H9 (cell line): ENCODE measurements at regions not wholly inside any gene's neighbourhood (a gene's known extent, or its start where the extent isn't known, plus 50 kb on each side); places are given as distances from the start of the nearest gene placed in this dataset.

ENCODE experiments used
- DNase-seq: peaks from one replicate; pipeline ENCODE4 v3.0.0-alpha.2; 2017
- H2AFZ ChIP-seq: one replicate; pipeline ENCODE4 v1.6.1; 2013; ENCODE audit warnings: mild to moderate bottlenecking, low read length, control low read depth, moderate library complexity
- H2AK5ac ChIP-seq: 2 replicates; pipeline ENCODE4 v1.6.1; 2013; ENCODE audit warnings: low read length, control low read depth, mixed read lengths; ENCODE audit not compliant: insufficient read length
- H2BK120ac ChIP-seq: one replicate; pipeline ENCODE4 v1.6.1; 2013; ENCODE audit warnings: low read depth, mild to moderate bottlenecking, low read length, control low read depth, inconsistent platforms; ENCODE audit not compliant: poor library complexity, severe bottlenecking
- H2BK12ac ChIP-seq: 2 replicates; pipeline ENCODE4 v1.6.1; 2013; ENCODE audit warnings: low read length, control low read depth, mixed read lengths, low read depth; ENCODE audit not compliant: insufficient read length
- H2BK15ac ChIP-seq: 2 replicates; pipeline ENCODE4 v1.6.1; 2013; ENCODE audit warnings: low read depth, low read length, control low read depth
- H2BK20ac ChIP-seq: one replicate; pipeline ENCODE4 v1.6.1; 2013; ENCODE audit warnings: low read depth, mild to moderate bottlenecking, low read length, control low read depth, inconsistent platforms; ENCODE audit not compliant: poor library complexity, severe bottlenecking
- H2BK5ac ChIP-seq: 2 replicates; pipeline ENCODE4 v1.6.1; 2013; ENCODE audit warnings: low read length, control low read depth, mixed read lengths; ENCODE audit not compliant: insufficient read length
- H3K14ac ChIP-seq: 2 replicates; pipeline ENCODE4 v1.6.1; 2013; ENCODE audit warnings: low read length, control low read depth; ENCODE audit not compliant: insufficient read depth
- H3K18ac ChIP-seq: 2 replicates; pipeline ENCODE4 v1.6.1; 2013; ENCODE audit warnings: low read depth, mild to moderate bottlenecking, mixed read lengths, low read length, control low read depth; ENCODE audit not compliant: insufficient read length
- H3K23ac ChIP-seq: 2 replicates; pipeline ENCODE4 v1.6.1; 2013; ENCODE audit warnings: low read length, control low read depth, mixed read lengths, low read depth; ENCODE audit not compliant: insufficient read length
- H3K23me2 ChIP-seq: 2 replicates; pipeline ENCODE4 v1.6.1; 2013; ENCODE audit warnings: low read depth, mild to moderate bottlenecking, mixed read lengths, low read length, control low read depth; ENCODE audit not compliant: insufficient read length, poor library complexity, severe bottlenecking
- H3K27ac ChIP-seq: 2 replicates; pipeline ENCODE4 v1.5.1; 2013; ENCODE audit warnings: low read length, control low read depth, mixed read lengths, low read depth; ENCODE audit not compliant: insufficient read length
- H3K27me3 ChIP-seq: 2 replicates; pipeline ENCODE4 v1.6.1; 2013; ENCODE audit warnings: low read length, control low read depth, inconsistent platforms; ENCODE audit not compliant: insufficient read depth
- H3K4ac ChIP-seq: 2 replicates; pipeline ENCODE4 v1.6.1; 2013; ENCODE audit warnings: low read depth, mild to moderate bottlenecking, control low read depth, inconsistent platforms, low read length, moderate library complexity
- H3K4me1 ChIP-seq: 2 replicates; pipeline ENCODE4 v1.6.1; 2013; ENCODE audit warnings: low read length, control low read depth, inconsistent platforms; ENCODE audit not compliant: insufficient read depth
- H3K4me2 ChIP-seq: 2 replicates; pipeline ENCODE4 v1.6.1; 2013; ENCODE audit warnings: low read length, control low read depth, mixed read lengths; ENCODE audit not compliant: insufficient read length, insufficient read depth
- H3K56ac ChIP-seq: 2 replicates; pipeline ENCODE4 v1.6.1; 2013; ENCODE audit warnings: low read depth, mild to moderate bottlenecking, mixed read lengths, low read length, control low read depth; ENCODE audit not compliant: insufficient read length
- H3K79me1 ChIP-seq: 2 replicates; pipeline ENCODE4 v1.6.1; 2013; ENCODE audit warnings: low read depth, mild to moderate bottlenecking, moderate library complexity, low read length, control low read depth, inconsistent platforms; ENCODE audit not compliant: insufficient read depth, poor library complexity, severe bottlenecking
- H3K79me2 ChIP-seq: 2 replicates; pipeline ENCODE4 v1.6.1; 2013; ENCODE audit warnings: low read length, control low read depth, inconsistent platforms; ENCODE audit not compliant: insufficient read depth
- H3K9ac ChIP-seq: 2 replicates; pipeline ENCODE4 v1.6.1; 2013; ENCODE audit warnings: low read length, control low read depth, mixed read lengths; ENCODE audit not compliant: insufficient read length; ENCODE audit errors: extremely low read depth
- H3K9me3 ChIP-seq: one replicate; pipeline ENCODE4 v1.6.1; 2013; ENCODE audit warnings: low read depth, low read length, inconsistent platforms; ENCODE audit not compliant: control insufficient read depth
- H3T11ph ChIP-seq: one replicate; pipeline ENCODE4 v1.6.1; 2013; ENCODE audit warnings: mild to moderate bottlenecking, low read length, control low read depth, inconsistent platforms
- H4K20me1 ChIP-seq: one replicate; pipeline ENCODE4 v1.6.1; 2013; ENCODE audit not compliant: control insufficient read depth, insufficient read length, insufficient read depth
- H4K5ac ChIP-seq: 2 replicates; pipeline ENCODE4 v1.6.1; 2013; ENCODE audit warnings: low read depth, mild to moderate bottlenecking, mixed read lengths, low read length, control low read depth; ENCODE audit not compliant: insufficient read length
- H4K8ac ChIP-seq: replicated peaks from 2 replicates; pipeline ENCODE4 v1.6.1; 2013; ENCODE audit warnings: low read length, control low read depth, mixed read lengths, low read depth; ENCODE audit not compliant: insufficient read length
- H4K91ac ChIP-seq: 2 replicates; pipeline ENCODE4 v1.6.1; 2013; ENCODE audit warnings: low read depth, mild to moderate bottlenecking, moderate library complexity, mixed read lengths, low read length, control low read depth; ENCODE audit not compliant: insufficient read length
- H3K27ac Mint-ChIP-seq, 3 experiments: 2 replicates in 2 of 3; 3 replicates in 1 of 3; pipeline ENCODE4 v1.8.0; 2020 to 2021; ENCODE audit warnings: mixed read lengths in 3 of 3, mild to moderate bottlenecking in 1 of 3, moderate library complexity in 1 of 3
- H3K27me3 Mint-ChIP-seq: 2 replicates; pipeline ENCODE4 v1.8.0; 2021; ENCODE audit warnings: low read depth, mild to moderate bottlenecking, moderate library complexity, mixed read lengths
- H3K36me3 Mint-ChIP-seq, 3 experiments: 2 replicates in 2 of 3; 3 replicates in 1 of 3; pipeline ENCODE4 v1.8.0; 2020 to 2021; ENCODE audit warnings: low read depth in 3 of 3, mixed read lengths in 3 of 3; ENCODE audit not compliant: insufficient read depth in 1 of 3
- H3K4me1 Mint-ChIP-seq, 2 experiments: 2 replicates each; pipeline ENCODE4 v1.8.0; 2020; ENCODE audit warnings: mixed read lengths in 2 of 2
- H3K4me3 Mint-ChIP-seq, 2 experiments: 2 replicates in 1 of 2; 3 replicates in 1 of 2; pipeline ENCODE4 v1.8.0; 2020 to 2021; ENCODE audit warnings: mild to moderate bottlenecking in 2 of 2, mixed read lengths in 2 of 2, moderate library complexity in 1 of 2
- H3K9me3 Mint-ChIP-seq, 2 experiments: 2 replicates in 1 of 2; 3 replicates in 1 of 2; pipeline ENCODE4 v1.8.0; 2020; ENCODE audit warnings: mild to moderate bottlenecking in 2 of 2, mixed read lengths in 2 of 2, moderate library complexity in 1 of 2
- CTCF ChIP-seq: fragments of 200-600 bp; sonication (generic); conservative IDR thresholded peaks from 3 replicates; pipeline ENCODE4 v1.8.0; 2021; ENCODE audit warnings: antibody characterized with exemption, mild to moderate bottlenecking
- WGBS: extraction: QIAGEN DNeasy Blood & Tissue Kit; methylation state at CpG from one replicate; pipeline ENCODE4 v1.1.7; 2013; ENCODE audit warnings: missing lambda C conversion rate, low lambda C conversion rate, mixed read lengths; ENCODE audit not compliant: insufficient read length; ENCODE audit errors: extremely low coverage; 5-methylcytosine and 5-hydroxymethylcytosine counted together

DNA sequence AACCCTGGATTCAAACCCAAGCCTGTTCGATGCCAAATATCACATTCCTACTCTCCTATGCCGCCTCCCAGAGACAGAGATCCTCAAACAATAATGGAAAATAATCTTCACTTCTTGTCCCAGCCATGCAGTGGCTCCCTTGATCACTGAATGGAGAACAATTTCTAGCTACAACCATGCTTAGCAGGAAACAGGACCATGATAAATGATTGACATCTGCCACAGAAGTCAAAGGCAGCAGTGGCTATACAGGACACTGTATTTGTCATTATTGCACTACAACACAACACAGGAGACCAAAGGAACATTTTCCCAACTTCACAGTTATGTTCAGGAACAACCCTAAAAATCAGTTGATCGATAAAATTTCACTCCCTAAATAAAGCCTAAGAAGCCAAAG, 243.3 kb upstream of the SLC7A11 start:
- Histone ChIP-seq H2AFZ (no peak overlapping the region), H4K91ac (no peak overlapping the region), H3K4ac (no peak overlapping the region), H2BK15ac (no peak overlapping the region), H2BK20ac (no peak overlapping the region), H3T11ph (no peak overlapping the region), H3K56ac (no peak overlapping the region), H3K27me3 (no peaks in the 10 kb centered on the region), H3K14ac (no peak overlapping the region), H3K79me2 (no peaks in the 10 kb centered on the region), H3K18ac (no peak overlapping the region), H3K4me1 (peaks cover 3% of the 10 kb centered on the region; the same call in 1 of the 2 replicates), H4K5ac (no peak overlapping the region), H2AK5ac (no peak overlapping the region), H3K79me1 (no peaks in the 10 kb centered on the region), H3K27ac (no peak overlapping the region), H4K8ac (no peak overlapping the region), H3K23me2 (no peaks in the 10 kb centered on the region), H2BK12ac (no peak overlapping the region), H3K23ac (no peak overlapping the region), H2BK120ac (no peak overlapping the region), H3K9me3 (no peaks in the 10 kb centered on the region), H4K20me1 (no peaks in the 10 kb centered on the region), H3K4me2 (no peak overlapping the region), H2BK5ac (no peak overlapping the region), H3K9ac (no peak overlapping the region)
- no peaks in the 10 kb centered on the region for H3K27me3 Mint-ChIP-seq
- H3K9me3 Mint-ChIP-seq = peaks cover 0 to 3% of the 10 kb centered on the region in 2 experiments; a peak in 3 of 5 replicates
- no peak for TF ChIP-seq CTCF
- peaks cover 0 to 8% (median 3%) of the 10 kb centered on the region in 3 experiments; a peak in 4 of 7 replicates for H3K36me3 Mint-ChIP-seq
- H3K4me3 Mint-ChIP-seq = no peak overlapping the region
- peaks cover 12 to 13% of the 10 kb centered on the region in 2 experiments for H3K4me1 Mint-ChIP-seq
- no peak overlapping the region for H3K27ac Mint-ChIP-seq
- DNase-seq = no peak
- no CpG with 5 or more reads among the region's 3 CpGs for WGBS
